ENCODE measurements at regions not wholly inside any gene's neighbourhood (a gene's known extent, or its start where the extent isn't known, plus 50 kb on each side); places are given as distances from the start of the nearest gene placed in this dataset.

DNA sequence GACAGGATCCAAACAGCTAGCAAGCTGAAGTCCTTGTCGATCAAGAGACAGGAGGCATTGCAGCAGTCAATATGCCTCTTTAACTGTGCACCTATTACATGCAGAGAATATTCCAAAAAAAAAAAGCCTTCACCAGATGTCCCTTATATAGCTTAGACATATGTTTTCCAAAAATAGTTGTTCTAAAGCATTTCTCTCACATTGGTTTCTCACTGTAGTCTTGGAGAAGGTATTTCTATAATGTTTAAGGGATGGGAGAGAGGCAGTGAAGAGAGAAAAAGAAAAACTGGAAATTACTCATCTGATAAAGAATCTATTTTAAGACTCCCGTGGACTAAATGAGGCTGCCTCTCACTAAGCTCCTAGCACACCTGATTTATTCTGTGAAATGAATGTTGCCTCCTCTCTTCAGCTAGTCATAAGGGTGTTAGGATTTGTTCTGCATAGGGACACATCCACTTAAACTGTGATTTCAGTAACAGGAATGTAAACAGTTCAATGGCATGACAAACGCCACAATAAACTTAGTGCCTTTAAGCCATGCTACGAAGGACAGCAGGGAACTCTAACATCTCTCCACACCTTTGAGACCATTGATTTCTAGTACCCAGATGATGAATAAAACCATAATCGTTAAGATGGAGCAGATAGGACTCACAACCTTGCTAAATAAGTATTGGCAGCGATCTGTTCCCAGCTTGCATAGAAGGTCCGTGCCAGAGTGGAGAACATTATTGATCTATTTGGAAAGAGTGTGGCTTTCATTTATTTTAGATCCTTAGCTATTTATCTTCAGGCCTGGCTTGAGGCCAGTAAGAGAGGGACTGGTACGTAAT is 98.6 kb upstream of the NCK2 start:
- no peak for FAIRE-seq
- no peak overlapping the region for H4K5ac ChIP-seq (ENCODE audit: insufficient read length, low read depth, low read length)
- no peak for DNase-seq (ENCODE audit: low read depth in 1 of 2, low spot score in 2 of 2)
- no peak overlapping the region for H3K4me3 ChIP-seq (ENCODE audit: extremely low read depth in 1 of 4, insufficient read depth in 2 of 4, low read depth in 3 of 4, low read length in 4 of 4)
- H3K79me1 ChIP-seq (ENCODE audit: low read depth, low read length) = no peaks in the 10 kb centered on the region; the same call in 1 of the 2 replicates
- H2BK12ac ChIP-seq (ENCODE audit: low read depth, low read length) = no peak overlapping the region
- no peak overlapping the region for H2BK15ac ChIP-seq (ENCODE audit: low read length)
- H3K18ac ChIP-seq (ENCODE audit: extremely low read depth, low read length) = no peak overlapping the region
- no peak overlapping the region for H3K4ac ChIP-seq (replicated peaks; ENCODE audit: insufficient read length, low read depth, low read length)
- no peak overlapping the region for H4K8ac ChIP-seq (ENCODE audit: extremely low read depth, insufficient read depth, low read length)
- H3K4me1 ChIP-seq (replicated peaks in 1 of 4; ENCODE audit: control insufficient read depth in 3 of 4, insufficient read depth in 4 of 4, low read length in 3 of 4) = peaks cover 0 to 12% (median 5%) of the 10 kb centered on the region in 4 experiments; a peak in 4 of 7 replicates
- H3K23me2 ChIP-seq (ENCODE audit: low read depth, low read length) = no peaks in the 10 kb centered on the region
- 82% methylated on average over 8 of the region's 8 CpGs; no CpG with 5 or more reads in 1 of the 2 experiments for WGBS, 2 experiments (ENCODE audit: extremely low coverage in 1 of 2, insufficient coverage in 1 of 2, insufficient read length in 1 of 2, insufficient replicate concordance in 2 of 2, low coverage in 1 of 2, low lambda C conversion rate in 2 of 2, missing lambda C conversion rate in 1 of 2)
- H3K56ac ChIP-seq (replicated peaks; ENCODE audit: insufficient read length, low read depth, low read length) = no peak overlapping the region
- TF ChIP-seq RFX5 (IDR thresholded peaks at IDR 0.05; ENCODE audit: borderline replicate concordance, low read depth, low read length) (no peak), TAF1 (IDR thresholded peaks at IDR 0.05; ENCODE audit: low read depth, low read length) (no peak), KDM4A (IDR thresholded peaks at IDR 0.05; ENCODE audit: low read depth, low read length, severe bottlenecking) (no peak), CBX8 (IDR thresholded peaks at IDR 0.05; ENCODE audit: borderline replicate concordance, low read depth, low read length) (no peak), SIN3A (conservative IDR thresholded peaks at IDR 0.05 in 1 of 2, IDR thresholded peaks at IDR 0.05 in 1 of 2; ENCODE audit: low read depth in 1 of 2, low read length in 2 of 2) (no peak), SIX5 (IDR thresholded peaks at IDR 0.05; ENCODE audit: low read depth, low read length) (no peak), SIRT6 (IDR thresholded peaks at IDR 0.05; ENCODE audit: low read length) (no peak), CHD1 (IDR thresholded peaks at IDR 0.05; ENCODE audit: low read depth, low read length) (no peak), CTBP2 (IDR thresholded peaks at IDR 0.05; ENCODE audit: borderline replicate concordance, insufficient read depth, insufficient read length, low read length) (no peak)
- no peak overlapping the region for H3K9ac ChIP-seq (replicated peaks in 1 of 4; ENCODE audit: extremely low read depth in 1 of 4, low read depth in 3 of 4, low read length in 3 of 4)
- ChIA-PET CTCF (ENCODE audit: partially characterized antibody) (interaction anchor here (1.0 to 1.3 kb wide), 4 partner anchors 8 to 54 kb away, joined by 3 to 4 read pairs (median 3); no protein-coding TSS in a partner anchor), POLR2A (ENCODE audit: partially characterized antibody) (no interaction called here)
- H2BK20ac ChIP-seq (ENCODE audit: low read length) = no peak overlapping the region
- no peak overlapping the region for H2BK120ac ChIP-seq (replicated peaks; ENCODE audit: low read depth, low read length)
- no peaks in the 10 kb centered on the region for H4K20me1 ChIP-seq (replicated peaks in 1 of 2; ENCODE audit: control insufficient read depth in 1 of 2, insufficient read depth in 2 of 2, low read length in 2 of 2)
- H4K91ac ChIP-seq (replicated peaks; ENCODE audit: insufficient read length, low read length) = no peak overlapping the region
- no peaks in the 10 kb centered on the region for H3K79me2 ChIP-seq (ENCODE audit: control insufficient read depth in 1 of 2, insufficient read depth in 2 of 2, low read length in 2 of 2)
- H3K14ac ChIP-seq (ENCODE audit: insufficient read length) = no peak overlapping the region
- no peak overlapping the region for H2AFZ ChIP-seq (ENCODE audit: low read length)
- no peak overlapping the region for H2BK5ac ChIP-seq (ENCODE audit: low read depth, low read length)
- no peaks in the 10 kb centered on the region for H3K9me3 ChIP-seq (ENCODE audit: insufficient read depth in 2 of 2, low read depth in 1 of 2, low read length in 1 of 2)
- H3K36me3 ChIP-seq (ENCODE audit: control insufficient read depth in 2 of 4, insufficient read depth in 4 of 4, low read length in 3 of 4) = no peaks in the 10 kb centered on the region
- H3K27me3 ChIP-seq (replicated peaks in 1 of 4; ENCODE audit: control insufficient read depth in 3 of 4, extremely low read depth in 1 of 4, insufficient read depth in 3 of 4, low read length in 3 of 4) = no peaks in the 10 kb centered on the region; a peak in 1 of 7 replicates
- no peak overlapping the region for H3K4me2 ChIP-seq (ENCODE audit: insufficient read depth in 1 of 2, low read depth in 2 of 2, low read length in 2 of 2)
- no peak overlapping the region for H2AK5ac ChIP-seq (ENCODE audit: low read depth, low read length)
- no peak overlapping the region for H3K23ac ChIP-seq (ENCODE audit: insufficient read length)
- H3K27ac ChIP-seq (ENCODE audit: low read depth, low read length) = no peak overlapping the region
